ENCODE measurements at regions not wholly inside any gene's neighbourhood (a gene's known extent, or its start where the extent isn't known, plus 50 kb on each side); places are given as distances from the start of the nearest gene placed in this dataset.

- Histone ChIP-seq H3F3A (ENCODE audit: insufficient read depth, low read length, poor library complexity, severe bottlenecking) (no peaks in the 10 kb centered on the region), H3K4me2 (ENCODE audit: low read length) (no peak overlapping the region), H3K27ac (ENCODE audit: low read length) (no peak overlapping the region), H4K20me1 (ENCODE audit: insufficient read depth) (no peaks in the 10 kb centered on the region), H3K9ac (ENCODE audit: low read length) (no peak overlapping the region), H3K9me2 (ENCODE audit: insufficient read depth, low read length) (no peaks in the 10 kb centered on the region), H3K79me2 (replicated peaks; ENCODE audit: insufficient read depth, low read length) (no peaks in the 10 kb centered on the region), H3K36me3 (ENCODE audit: insufficient read depth, low read length) (no peaks in the 10 kb centered on the region), H3K9me3 (ENCODE audit: low read length) (no peaks in the 10 kb centered on the region), H3K27me3 (ENCODE audit: insufficient read depth, low read depth, low read length) (no peaks in the 10 kb centered on the region), H3K4me3 (ENCODE audit: low read length) (no peak overlapping the region), H2AFZ (ENCODE audit: low read depth, low read length) (no peak overlapping the region)
- no peak for TF ChIP-seq SMC3 (conservative IDR thresholded peaks at IDR 0.05; ENCODE audit: poor library complexity)
- TF ChIP-seq EP300 (conservative IDR thresholded peaks at IDR 0.05; ENCODE audit: poor library complexity, severe bottlenecking) = no peak
- TF ChIP-seq, protein P1, sequence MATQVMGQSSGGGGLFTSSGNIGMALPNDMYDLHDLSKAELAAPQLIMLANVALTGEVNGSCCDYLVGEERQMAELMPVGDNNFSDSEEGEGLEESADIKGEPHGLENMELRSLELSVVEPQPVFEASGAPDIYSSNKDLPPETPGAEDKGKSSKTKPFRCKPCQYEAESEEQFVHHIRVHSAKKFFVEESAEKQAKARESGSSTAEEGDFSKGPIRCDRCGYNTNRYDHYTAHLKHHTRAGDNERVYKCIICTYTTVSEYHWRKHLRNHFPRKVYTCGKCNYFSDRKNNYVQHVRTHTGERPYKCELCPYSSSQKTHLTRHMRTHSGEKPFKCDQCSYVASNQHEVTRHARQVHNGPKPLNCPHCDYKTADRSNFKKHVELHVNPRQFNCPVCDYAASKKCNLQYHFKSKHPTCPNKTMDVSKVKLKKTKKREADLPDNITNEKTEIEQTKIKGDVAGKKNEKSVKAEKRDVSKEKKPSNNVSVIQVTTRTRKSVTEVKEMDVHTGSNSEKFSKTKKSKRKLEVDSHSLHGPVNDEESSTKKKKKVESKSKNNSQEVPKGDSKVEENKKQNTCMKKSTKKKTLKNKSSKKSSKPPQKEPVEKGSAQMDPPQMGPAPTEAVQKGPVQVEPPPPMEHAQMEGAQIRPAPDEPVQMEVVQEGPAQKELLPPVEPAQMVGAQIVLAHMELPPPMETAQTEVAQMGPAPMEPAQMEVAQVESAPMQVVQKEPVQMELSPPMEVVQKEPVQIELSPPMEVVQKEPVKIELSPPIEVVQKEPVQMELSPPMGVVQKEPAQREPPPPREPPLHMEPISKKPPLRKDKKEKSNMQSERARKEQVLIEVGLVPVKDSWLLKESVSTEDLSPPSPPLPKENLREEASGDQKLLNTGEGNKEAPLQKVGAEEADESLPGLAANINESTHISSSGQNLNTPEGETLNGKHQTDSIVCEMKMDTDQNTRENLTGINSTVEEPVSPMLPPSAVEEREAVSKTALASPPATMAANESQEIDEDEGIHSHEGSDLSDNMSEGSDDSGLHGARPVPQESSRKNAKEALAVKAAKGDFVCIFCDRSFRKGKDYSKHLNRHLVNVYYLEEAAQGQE (IDR thresholded peaks at IDR 0.05; ENCODE audit: borderline replicate concordance) = no peak
- TF ChIP-seq RAD21 (conservative IDR thresholded peaks at IDR 0.05) = no peak
- TF ChIP-seq, protein P2, sequence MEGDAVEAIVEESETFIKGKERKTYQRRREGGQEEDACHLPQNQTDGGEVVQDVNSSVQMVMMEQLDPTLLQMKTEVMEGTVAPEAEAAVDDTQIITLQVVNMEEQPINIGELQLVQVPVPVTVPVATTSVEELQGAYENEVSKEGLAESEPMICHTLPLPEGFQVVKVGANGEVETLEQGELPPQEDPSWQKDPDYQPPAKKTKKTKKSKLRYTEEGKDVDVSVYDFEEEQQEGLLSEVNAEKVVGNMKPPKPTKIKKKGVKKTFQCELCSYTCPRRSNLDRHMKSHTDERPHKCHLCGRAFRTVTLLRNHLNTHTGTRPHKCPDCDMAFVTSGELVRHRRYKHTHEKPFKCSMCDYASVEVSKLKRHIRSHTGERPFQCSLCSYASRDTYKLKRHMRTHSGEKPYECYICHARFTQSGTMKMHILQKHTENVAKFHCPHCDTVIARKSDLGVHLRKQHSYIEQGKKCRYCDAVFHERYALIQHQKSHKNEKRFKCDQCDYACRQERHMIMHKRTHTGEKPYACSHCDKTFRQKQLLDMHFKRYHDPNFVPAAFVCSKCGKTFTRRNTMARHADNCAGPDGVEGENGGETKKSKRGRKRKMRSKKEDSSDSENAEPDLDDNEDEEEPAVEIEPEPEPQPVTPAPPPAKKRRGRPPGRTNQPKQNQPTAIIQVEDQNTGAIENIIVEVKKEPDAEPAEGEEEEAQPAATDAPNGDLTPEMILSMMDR (IDR thresholded peaks at IDR 0.05; ENCODE audit: poor library complexity, severe bottlenecking) = no peak
- no peak for TF ChIP-seq POLR2AphosphoS5 (IDR thresholded peaks at IDR 0.05)
- TF ChIP-seq MXI1 (conservative IDR thresholded peaks at IDR 0.05; ENCODE audit: poor library complexity, severe bottlenecking) = no peak
- TF ChIP-seq TAF1 (IDR thresholded peaks at IDR 0.05; ENCODE audit: low read depth) = no peak
- TF ChIP-seq EZH2 (IDR thresholded peaks at IDR 0.05; ENCODE audit: borderline replicate concordance, insufficient read depth, low read length, poor library complexity, severe bottlenecking) = no peak
Observed at GRCh38 chr9:86585422-86586143, 231.4 kb upstream of the TUT7 start.

DNA sequence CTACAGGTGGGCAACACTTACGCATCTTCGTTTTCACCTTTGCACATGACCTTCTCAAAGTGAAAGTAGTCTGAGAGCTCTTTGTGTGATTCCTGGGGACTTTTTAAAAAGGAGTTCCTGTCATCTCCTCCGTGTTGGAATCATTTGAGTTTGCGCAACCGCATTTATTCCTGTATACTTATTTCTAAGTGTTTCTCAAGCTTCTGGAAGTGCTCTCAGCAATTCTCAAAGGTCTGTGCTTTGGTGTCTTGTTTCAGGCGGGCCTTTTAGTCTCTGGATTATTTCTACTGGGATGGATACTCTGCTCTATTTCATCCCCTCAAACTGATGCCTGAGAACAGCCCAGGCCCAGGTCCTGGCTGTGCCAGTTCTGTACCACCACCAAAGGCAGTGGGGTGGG, 226.5 kb upstream of the TUT7 start:
- Histone ChIP-seq H3K27me3 (ENCODE audit: insufficient read depth, low read depth, low read length) (no peaks in the 10 kb centered on the region), H3K79me2 (replicated peaks; ENCODE audit: insufficient read depth, low read length) (no peaks in the 10 kb centered on the region), H3K27ac (ENCODE audit: low read length) (no peak overlapping the region), H3K4me2 (ENCODE audit: low read length) (no peak overlapping the region), H3K9ac (ENCODE audit: low read length) (no peak overlapping the region), H2AFZ (ENCODE audit: low read depth, low read length) (no peak overlapping the region), H3K9me3 (ENCODE audit: low read length) (no peaks in the 10 kb centered on the region), H4K20me1 (ENCODE audit: insufficient read depth) (no peaks in the 10 kb centered on the region), H3K4me3 (ENCODE audit: low read length) (no peak overlapping the region), H3F3A (ENCODE audit: insufficient read depth, low read length, poor library complexity, severe bottlenecking) (no peaks in the 10 kb centered on the region), H3K36me3 (ENCODE audit: insufficient read depth, low read length) (no peaks in the 10 kb centered on the region), H3K9me2 (ENCODE audit: insufficient read depth, low read length) (no peaks in the 10 kb centered on the region)
- TF ChIP-seq MXI1 (conservative IDR thresholded peaks at IDR 0.05; ENCODE audit: poor library complexity, severe bottlenecking) (no peak), SMC3 (conservative IDR thresholded peaks at IDR 0.05; ENCODE audit: poor library complexity) (no peak), TAF1 (IDR thresholded peaks at IDR 0.05; ENCODE audit: low read depth) (no peak), POLR2AphosphoS5 (IDR thresholded peaks at IDR 0.05) (no peak)

Data from neural cell (in vitro differentiated cells).